HCT116 (cell line): ENCODE measurements at regions not wholly inside any gene's neighbourhood (a gene's known extent, or its start where the extent isn't known, plus 50 kb on each side); places are given as distances from the start of the nearest gene placed in this dataset.

ENCODE experiments used
- ATAC-seq: fragments of 200-7000 bp; cut with Tn5 transposase; 2 replicates; pipeline ENCODE4 v1.9.1; 2020; ENCODE audit warnings: mild to moderate bottlenecking, moderate library complexity
- BruUV-seq: library from RNA; stranded (reverse); fragments of 400-500 nt; replicated peaks from 2 replicates; lab custom pipeline; 2021; lab: Mats Ljungman, UMichigan
- CTCF ChIA-PET: fragments of 300-600 bp; sonication (Branson Sonifier 250); formaldehyde crosslinking; loops from one replicate; lab custom pipeline; 2021; ENCODE audit warnings: antibody characterized with exemption; lab: Charles Lee
- POLR2A ChIA-PET: fragments of 300-600, 350-600 bp; sonication (Branson Sonifier 250); formaldehyde crosslinking; loops from one replicate; lab custom pipeline; 2021; ENCODE audit warnings: antibody characterized with exemption; lab: Charles Lee
- RAD21 ChIA-PET, 2 experiments: fragments of 300-600 bp; sonication (Branson Sonifier 250); formaldehyde crosslinking; loops; one replicate each; lab custom pipeline; 2023; ENCODE audit warnings: low total read pairs in 2 of 2; ENCODE audit not compliant: uncharacterized antibody in 2 of 2, unreplicated experiment in 2 of 2, low non-redundant PET in 1 of 2; lab: Charles Lee
- DNase-seq: peaks from one replicate; pipeline ENCODE4 v3.0.0-alpha.2; 2010; ENCODE audit warnings: low read depth, low spot score
- H2AFZ ChIP-seq: fragments of 200-600 bp; shearing (Covaris generic), sonication (generic); 2 replicates; pipeline ENCODE4 v1.6.1; 2017; ENCODE audit warnings: low read depth, mixed run types, mixed read lengths, antibody characterized with exemption, low read length; ENCODE audit not compliant: poor library complexity, severe bottlenecking
- H3K27ac ChIP-seq: 2 replicates; pipeline ENCODE4 v1.5.1; 2012; ENCODE audit warnings: low read depth, low read length
- H3K27me3 ChIP-seq: fragments of 200-600 bp; sonication (generic); 2 replicates; pipeline ENCODE4 v1.6.1; 2016; ENCODE audit warnings: mixed run types, low read length, mixed read lengths; ENCODE audit not compliant: insufficient read depth
- H3K36me3 ChIP-seq, 2 experiments: fragments of 200-500 bp in 1 of 2; fragments of 200-600 bp in 1 of 2; sonication (Bioruptor generic) in 1 of 2; sonication (generic) in 1 of 2; 2 replicates each; pipeline versions ENCODE4 v1.5.1 to v1.6.1; 2014 to 2016; ENCODE audit warnings: low read length in 2 of 2, inconsistent platforms in 1 of 2, mixed read lengths in 1 of 2, mixed run types in 1 of 2; ENCODE audit not compliant: insufficient read depth in 2 of 2, control insufficient read depth in 1 of 2
- H3K4me1 ChIP-seq, 2 experiments: fragments of 200-600 bp in 1 of 2; sonication (generic) in 1 of 2; 2 replicates each; pipeline versions ENCODE4 v1.5.1 to v1.6.1; 2012 to 2017; ENCODE audit warnings: low read length in 2 of 2, inconsistent platforms in 1 of 2, mild to moderate bottlenecking in 1 of 2, mixed read lengths in 1 of 2, mixed run types in 1 of 2, moderate library complexity in 1 of 2; ENCODE audit not compliant: insufficient read depth in 2 of 2, control insufficient read depth in 1 of 2
- H3K4me2 ChIP-seq: fragments of 200-600 bp; sonication (generic); 2 replicates; pipeline ENCODE4 v1.6.1; 2017; ENCODE audit warnings: mixed run types, low read length, mixed read lengths
- H3K4me3 ChIP-seq, 2 experiments: fragments of 200-600 bp in 1 of 2; sonication (generic) in 1 of 2; replicated peaks in 1 of 2; 2 replicates each; pipeline ENCODE4 v1.5.1; 2011 to 2016; ENCODE audit warnings: low read length in 2 of 2, control low read depth in 1 of 2, low read depth in 1 of 2, mild to moderate bottlenecking in 1 of 2, mixed read lengths in 1 of 2, mixed run types in 1 of 2
- H3K79me2 ChIP-seq: fragments of 200-600 bp; sonication (generic); 2 replicates; pipeline ENCODE4 v1.6.1; 2017; ENCODE audit warnings: mild to moderate bottlenecking, mixed run types, low read length, moderate library complexity, mixed read lengths; ENCODE audit not compliant: insufficient read depth
- H3K9ac ChIP-seq: fragments of 200-600 bp; sonication (generic); 2 replicates; pipeline ENCODE4 v1.6.1; 2016; ENCODE audit warnings: low read length, mixed read lengths
- H3K9me2 ChIP-seq: fragments of 200-600 bp; sonication (generic), shearing (Covaris generic); 2 replicates; pipeline ENCODE4 v1.6.1; 2017; ENCODE audit warnings: mixed run types, mild to moderate bottlenecking, moderate library complexity; ENCODE audit not compliant: insufficient read depth
- H3K9me3 ChIP-seq, 2 experiments: fragments of 200-500 bp in 1 of 2; fragments of 200-600 bp in 1 of 2; sonication (Bioruptor generic) in 1 of 2; sonication (generic) in 1 of 2; 2 replicates each; pipeline ENCODE4 v1.6.1; 2014 to 2017; ENCODE audit warnings: low read length in 2 of 2, mixed read lengths in 2 of 2, inconsistent platforms in 1 of 2, low read depth in 1 of 2, mild to moderate bottlenecking in 1 of 2, mixed run types in 1 of 2, moderate library complexity in 1 of 2; ENCODE audit not compliant: control insufficient read depth in 1 of 2, insufficient read depth in 1 of 2
- H4K20me1 ChIP-seq: fragments of 200-600 bp; sonication (generic), shearing (Covaris generic); 2 replicates; pipeline ENCODE4 v1.6.1; 2017; ENCODE audit warnings: mixed run types, mild to moderate bottlenecking, moderate library complexity; ENCODE audit not compliant: insufficient read depth
- CBX3 ChIP-seq: IDR thresholded peaks from 2 replicates; pipeline ENCODE4 v1.6.1; 2012; ENCODE audit warnings: low read depth
- CTCF ChIP-seq, 3 experiments: fragments of 200-600 bp in 1 of 3; sonication (generic) in 1 of 3; IDR thresholded peaks in 2 of 3; conservative IDR thresholded peaks in 1 of 3; 2 replicates each; pipeline ENCODE4 v1.5.1; 2012 to 2017; ENCODE audit warnings: low read depth in 2 of 3, low read length in 2 of 3, antibody characterized with exemption in 1 of 3, borderline replicate concordance in 1 of 3, control low read depth in 1 of 3, mild to moderate bottlenecking in 1 of 3, mixed read lengths in 1 of 3, mixed run types in 1 of 3, moderate library complexity in 1 of 3; ENCODE audit not compliant: insufficient read depth in 1 of 3
- EGR1 ChIP-seq: IDR thresholded peaks from 2 replicates; pipeline ENCODE4 v1.6.1; 2012; ENCODE audit warnings: low read depth
- ELF1 ChIP-seq: IDR thresholded peaks from 2 replicates; pipeline ENCODE4 v1.6.1; 2012; ENCODE audit warnings: low read depth, borderline replicate concordance
- EZH2 ChIP-seq: fragments of 200-600 bp; sonication (generic); IDR thresholded peaks from 2 replicates; pipeline ENCODE4 v1.6.1; 2017; ENCODE audit warnings: antibody characterized with exemption, mixed run types
- FOSL1 ChIP-seq: IDR thresholded peaks from 2 replicates; pipeline ENCODE4 v1.6.1; 2012; ENCODE audit warnings: low read depth
- JUND ChIP-seq: IDR thresholded peaks from 2 replicates; pipeline ENCODE4 v1.6.1; 2012
- MAX ChIP-seq: IDR thresholded peaks from 2 replicates; pipeline ENCODE4 v1.6.1; 2012
- POLR2A ChIP-seq: IDR thresholded peaks from 2 replicates; pipeline ENCODE4 v1.7.0; 2011; ENCODE audit warnings: borderline replicate concordance; ENCODE audit not compliant: insufficient read depth, insufficient read length; ENCODE audit errors: extremely low read depth
- SP1 ChIP-seq: IDR thresholded peaks from 2 replicates; pipeline ENCODE4 v1.6.1; 2012; ENCODE audit warnings: low read depth
- SRF ChIP-seq: IDR thresholded peaks from 2 replicates; pipeline ENCODE4 v1.6.1; 2012; ENCODE audit warnings: low read depth
- ZFX ChIP-seq: fragments of 450-650 bp; IDR thresholded peaks from 2 replicates; pipeline ENCODE4 v1.6.1; 2017
- intact Hi-C: fragments of 100-400 bp; cut with micrococcal nuclease; formaldehyde crosslinking; loops from 2 replicates; pipeline ENCODE4 v1.10.0; 2022
- TF ChIP-seq, protein P1 (sequence below): IDR thresholded peaks from 2 replicates; pipeline ENCODE4 v1.6.1; 2011; ENCODE audit warnings: mild to moderate bottlenecking, low read length, moderate library complexity; ENCODE audit not compliant: insufficient replicate concordance; ENCODE audit errors: extremely low read depth

DNA sequence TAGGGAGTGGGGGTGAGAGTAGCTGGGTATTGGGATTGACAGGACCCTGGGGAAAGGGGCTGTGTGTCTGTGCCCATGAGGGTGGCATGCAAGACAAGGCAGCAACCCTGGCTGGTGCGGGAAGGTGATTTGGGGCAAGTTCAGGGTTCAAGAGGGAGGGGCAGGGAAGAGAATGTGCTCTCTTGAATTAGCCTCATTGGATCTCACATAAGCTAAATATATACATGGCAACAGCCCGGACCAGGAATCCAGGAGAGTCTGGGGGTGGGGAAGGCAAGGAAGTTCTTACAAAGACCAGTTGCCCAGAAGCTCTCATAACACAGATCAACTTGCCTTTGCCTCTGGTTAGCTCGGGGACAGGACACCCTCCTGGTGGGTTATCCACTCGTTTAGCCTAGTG, 73.3 kb downstream of the IRX3 start:
- H3K9me3 ChIP-seq, result no peaks in the 10 kb centered on the region
- ATAC-seq, result no peak
- intact Hi-C loops, result no loop called here
- TF ChIP-seq SP1, result no peak
- TF ChIP-seq, all 23 proteins: peak for 0
- Histone ChIP-seq H3K9ac (no peak overlapping the region), H3K9me2 (no peaks in the 10 kb centered on the region), H3K36me3 (no peaks in the 10 kb centered on the region), H3K27ac (no peak overlapping the region), H3K4me1 (no peaks in the 10 kb centered on the region), H2AFZ (no peak overlapping the region), H3K79me2 (no peaks in the 10 kb centered on the region), H4K20me1 (no peaks in the 10 kb centered on the region), H3K27me3 (peaks cover 57% of the 10 kb centered on the region), H3K4me3 (no peak overlapping the region), H3K4me2 (no peak overlapping the region)
- CTCF ChIA-PET, result no interaction called here
- POLR2A ChIA-PET, result no interaction called here
- DNase-seq, result no peak
- BruUV-seq, result no TSS peak
- RAD21 ChIA-PET, result no interaction called here

DNA sequence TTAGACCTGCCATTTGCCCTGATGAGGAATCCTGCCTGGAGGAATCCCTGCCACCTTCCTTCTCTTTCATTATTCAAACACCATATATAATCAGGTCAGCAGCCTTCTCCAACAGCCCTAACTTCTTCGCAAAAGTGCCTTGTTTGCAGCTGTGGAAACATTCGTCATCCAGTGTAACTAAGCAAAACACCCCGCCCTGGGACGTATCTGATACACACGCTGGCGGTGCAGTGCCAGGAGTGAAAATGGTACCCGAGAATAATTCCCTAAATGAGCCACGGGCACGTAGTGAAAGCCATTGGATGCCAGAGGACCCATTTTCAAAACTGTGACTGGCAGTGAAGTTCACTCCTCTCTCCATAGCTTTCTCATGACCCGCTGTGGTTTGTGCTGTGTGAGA, 73.7 kb downstream of the IRX3 start:
- Histone ChIP-seq H3K27ac (no peak overlapping the region), H3K4me3 (no peak overlapping the region), H3K9me2 (no peaks in the 10 kb centered on the region), H3K4me1 (no peaks in the 10 kb centered on the region), H3K9ac (no peak overlapping the region), H3K79me2 (no peaks in the 10 kb centered on the region), H3K9me3 (no peaks in the 10 kb centered on the region), H3K27me3 (peaks cover 61% of the 10 kb centered on the region), H3K4me2 (no peak overlapping the region), H4K20me1 (no peaks in the 10 kb centered on the region), H2AFZ (no peak overlapping the region), H3K36me3 (no peaks in the 10 kb centered on the region)
- DNase-seq (no peak), ATAC-seq (no peak)
- no TSS peak for BruUV-seq
- ChIA-PET POLR2A (no interaction called here), CTCF (no interaction called here), RAD21 (no interaction called here)
- intact Hi-C loops, result no loop called here
- TF ChIP-seq FOSL1, result no peak
- no peak for TF ChIP-seq POLR2A
- TF ChIP-seq ZFX, result no peak
- TF ChIP-seq, protein P1, sequence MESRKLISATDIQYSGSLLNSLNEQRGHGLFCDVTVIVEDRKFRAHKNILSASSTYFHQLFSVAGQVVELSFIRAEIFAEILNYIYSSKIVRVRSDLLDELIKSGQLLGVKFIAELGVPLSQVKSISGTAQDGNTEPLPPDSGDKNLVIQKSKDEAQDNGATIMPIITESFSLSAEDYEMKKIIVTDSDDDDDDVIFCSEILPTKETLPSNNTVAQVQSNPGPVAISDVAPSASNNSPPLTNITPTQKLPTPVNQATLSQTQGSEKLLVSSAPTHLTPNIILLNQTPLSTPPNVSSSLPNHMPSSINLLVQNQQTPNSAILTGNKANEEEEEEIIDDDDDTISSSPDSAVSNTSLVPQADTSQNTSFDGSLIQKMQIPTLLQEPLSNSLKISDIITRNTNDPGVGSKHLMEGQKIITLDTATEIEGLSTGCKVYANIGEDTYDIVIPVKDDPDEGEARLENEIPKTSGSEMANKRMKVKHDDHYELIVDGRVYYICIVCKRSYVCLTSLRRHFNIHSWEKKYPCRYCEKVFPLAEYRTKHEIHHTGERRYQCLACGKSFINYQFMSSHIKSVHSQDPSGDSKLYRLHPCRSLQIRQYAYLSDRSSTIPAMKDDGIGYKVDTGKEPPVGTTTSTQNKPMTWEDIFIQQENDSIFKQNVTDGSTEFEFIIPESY, result no peak
- no peak for TF ChIP-seq SRF
- no peak for TF ChIP-seq CTCF (IDR thresholded peaks at IDR 0.05 in 2 of 3, conservative IDR thresholded peaks at IDR 0.05 in 1 of 3; ENCODE audit: borderline replicate concordance in 1 of 3, insufficient read depth in 1 of 3, low read depth in 2 of 3, low read length in 2 of 3)
- TF ChIP-seq ELF1, result no peak
- TF ChIP-seq CBX3, result no peak
- no peak for TF ChIP-seq EZH2
- no peak for TF ChIP-seq EGR1
- no peak for TF ChIP-seq JUND
- no peak for TF ChIP-seq MAX
